HG03521 (cell line): ENCODE measurements at regions not wholly inside any gene's neighbourhood (a gene's known extent, or its start where the extent isn't known, plus 50 kb on each side); places are given as distances from the start of the nearest gene placed in this dataset.
"Not testable (repeated sequence)": the region's sequence is repeated elsewhere in the genome, so short reads cannot be mapped to it uniquely, and the experiment has no call there.

Experiments used
- ATAC-seq: cut with Tn5 transposase; IDR thresholded peaks from one replicate; pipeline ENCODE4 v1.9.1; 2021; ENCODE audit warnings: mild to moderate bottlenecking, moderate library complexity; ENCODE audit not compliant: unreplicated experiment

GRCh38 chr9:84501587-84501986 is 161.0 kb upstream of the SLC28A3 start:
- ATAC-seq, result no peak

DNA sequence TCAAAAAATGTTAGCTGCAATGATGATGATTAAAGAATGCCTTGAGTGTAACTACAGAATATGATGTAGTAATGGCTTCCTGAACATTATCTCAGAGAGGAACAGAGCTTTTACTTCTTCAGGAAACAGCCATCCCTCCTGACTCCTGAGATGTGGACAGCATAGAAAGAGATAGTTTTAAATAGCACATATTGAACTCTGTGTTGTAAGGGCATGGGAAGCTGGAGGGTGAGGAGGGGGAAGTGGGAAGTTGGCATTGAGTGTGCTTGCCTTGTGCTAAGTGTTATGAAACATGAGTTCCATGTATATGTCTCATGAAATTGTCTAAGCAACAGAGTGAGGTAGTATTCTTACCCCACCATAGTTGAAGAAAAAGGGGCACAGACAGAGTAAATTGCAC is 161.5 kb upstream of the SLC28A3 start:
- ATAC-seq, result no peak

GRCh38 chr9:84504360-84504759 is 163.8 kb upstream of the SLC28A3 start:
- no peak for ATAC-seq

GRCh38 chr9:84511651-84512050 is 157.9 kb upstream of the NTRK2 start:
- no peak for ATAC-seq

DNA sequence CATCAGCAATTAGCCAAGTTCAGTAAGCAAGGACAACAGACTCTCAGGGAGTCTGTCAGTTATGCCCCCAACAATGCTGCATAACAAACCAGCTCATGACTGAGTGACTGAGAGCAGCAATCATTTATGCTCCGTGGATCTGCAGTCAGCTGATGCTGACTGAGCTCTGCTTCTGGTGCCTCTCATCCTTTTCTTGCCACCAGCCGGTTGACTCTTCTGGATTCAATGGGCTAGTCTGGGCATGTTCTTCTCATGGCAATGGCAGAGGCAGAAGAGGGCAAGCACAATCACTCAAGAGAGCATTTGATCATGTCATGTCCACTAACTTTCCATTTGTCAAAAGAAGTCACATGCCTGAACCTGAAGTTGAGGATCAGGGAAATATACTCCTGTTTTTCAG is 157.0 kb upstream of the NTRK2 start:
- no peak for ATAC-seq

DNA sequence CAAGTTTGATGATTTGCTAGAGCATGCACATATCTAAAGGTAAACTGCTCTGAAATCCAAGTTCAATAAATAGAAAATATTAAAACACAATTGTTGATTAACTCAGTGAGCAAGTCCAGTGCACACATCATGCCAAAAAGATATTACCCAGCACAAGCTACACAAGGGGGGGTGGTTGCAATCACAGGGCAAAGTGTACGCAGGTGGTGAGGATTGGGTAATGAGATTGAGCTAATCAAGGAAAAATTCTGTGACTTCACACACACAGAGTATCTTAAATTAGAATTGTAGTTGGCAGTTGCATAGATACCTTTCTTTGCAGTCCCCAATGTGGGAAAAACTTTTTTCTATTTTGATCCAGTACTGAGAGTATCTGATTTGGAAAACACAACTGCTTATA is 156.1 kb upstream of the NTRK2 start:
- no peak for ATAC-seq

DNA sequence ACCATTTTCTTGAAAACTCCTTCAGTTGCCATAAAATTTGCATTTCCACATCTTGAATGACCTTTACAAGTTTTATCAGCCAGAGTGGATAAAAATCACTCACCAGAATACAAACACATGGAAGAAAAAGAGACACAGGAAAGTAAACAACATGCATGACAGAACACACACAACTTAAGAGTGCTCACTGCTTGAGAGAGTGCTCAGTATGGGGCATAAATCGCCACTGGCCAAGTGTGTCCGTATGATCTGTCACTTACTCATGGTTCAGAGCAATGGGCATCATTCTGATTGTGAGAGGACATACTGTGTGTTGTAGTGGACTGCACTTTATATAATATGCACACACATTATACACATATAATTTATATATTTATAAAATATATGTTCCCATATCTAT is 155.6 kb upstream of the NTRK2 start:
- ATAC-seq, result no peak

DNA sequence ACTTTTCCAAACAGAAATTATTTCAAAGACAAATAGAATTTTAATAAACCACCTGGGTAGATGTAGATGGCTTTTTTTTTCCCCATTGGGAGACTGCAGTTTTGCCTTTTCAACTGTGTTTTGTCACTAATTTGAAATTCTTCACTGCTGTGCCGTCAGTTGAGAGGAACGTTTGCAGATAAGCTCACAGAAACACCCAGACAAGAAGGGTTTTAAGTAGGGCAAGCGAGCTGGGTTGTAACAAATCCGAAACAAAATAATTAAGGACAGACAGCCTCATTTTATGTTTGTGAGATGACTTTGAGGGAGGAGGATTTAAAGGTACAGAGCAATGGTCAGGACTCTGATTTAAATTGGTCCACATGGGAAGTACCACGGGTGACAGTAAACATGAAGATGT is 155.1 kb upstream of the NTRK2 start:
- ATAC-seq, result no peak

DNA sequence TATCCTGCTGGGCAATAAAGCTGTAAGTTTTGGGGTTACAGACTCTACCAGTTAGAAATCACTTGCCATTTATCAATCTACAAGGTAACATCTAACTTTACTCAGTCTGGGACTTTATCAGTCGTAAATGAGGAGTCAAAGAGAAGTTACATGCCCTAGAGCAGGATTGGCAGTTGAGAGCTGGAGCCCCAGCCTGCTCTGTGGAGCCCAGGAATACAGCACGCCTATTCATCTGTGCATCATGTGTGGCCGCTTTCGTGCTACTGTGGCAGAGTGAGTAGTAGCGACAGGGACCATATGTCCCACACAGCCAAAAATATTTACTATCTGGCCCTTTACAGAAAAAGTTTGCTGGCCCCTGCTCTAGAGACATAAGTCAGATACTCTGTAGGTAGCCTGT is 152.5 kb upstream of the NTRK2 start:
- no peak for ATAC-seq

DNA sequence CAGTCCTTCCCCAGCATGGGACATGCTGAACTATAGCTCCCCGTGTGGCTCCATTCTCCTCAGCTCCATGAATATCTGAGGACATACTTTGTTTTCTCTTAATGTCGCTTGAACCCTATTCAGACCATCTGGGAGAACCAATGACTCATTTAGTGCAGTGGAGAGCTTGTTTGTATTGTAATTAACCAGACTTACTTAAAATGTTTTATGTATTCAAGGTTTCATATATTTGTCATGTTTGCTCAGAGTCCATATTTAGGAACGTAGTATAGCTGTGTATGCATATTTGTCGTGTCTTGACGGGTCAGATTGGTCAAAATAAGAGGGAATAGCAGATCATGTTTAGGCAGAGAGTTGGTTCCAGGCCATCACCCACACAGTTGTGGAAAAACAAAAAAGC is 150.1 kb upstream of the NTRK2 start:
- no peak for ATAC-seq

- ATAC-seq, result no peak
Observed at GRCh38 chr9:84521208-84521607, 148.3 kb upstream of the NTRK2 start.

GRCh38 chr9:84526211-84526610 is 143.3 kb upstream of the NTRK2 start:
- not testable (repeated sequence) for ATAC-seq

- ATAC-seq, result not testable (repeated sequence)
Observed at GRCh38 chr9:84527060-84527720, 142.3 kb upstream of the NTRK2 start.

DNA sequence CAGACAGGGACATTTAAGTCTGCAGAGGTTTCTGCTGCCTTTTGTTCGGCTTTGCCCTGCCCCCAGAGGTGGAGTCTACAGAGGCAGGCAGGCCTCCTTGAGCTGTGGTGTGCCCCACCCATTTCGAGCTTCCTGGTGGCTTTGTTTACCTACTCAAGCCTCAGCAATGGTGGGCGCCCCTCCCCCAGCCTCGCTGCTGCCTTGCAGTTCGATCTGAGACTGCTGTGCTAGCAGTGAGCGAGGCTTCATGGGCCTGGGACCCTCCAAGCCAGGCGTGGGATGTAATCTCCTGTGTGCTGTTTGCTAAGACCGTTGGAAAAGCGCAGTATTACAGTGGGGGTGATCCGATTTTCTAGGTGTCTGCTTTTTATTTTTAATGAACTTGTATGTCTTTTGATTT is 133.6 kb upstream of the NTRK2 start:
- ATAC-seq, result not testable (repeated sequence)

DNA sequence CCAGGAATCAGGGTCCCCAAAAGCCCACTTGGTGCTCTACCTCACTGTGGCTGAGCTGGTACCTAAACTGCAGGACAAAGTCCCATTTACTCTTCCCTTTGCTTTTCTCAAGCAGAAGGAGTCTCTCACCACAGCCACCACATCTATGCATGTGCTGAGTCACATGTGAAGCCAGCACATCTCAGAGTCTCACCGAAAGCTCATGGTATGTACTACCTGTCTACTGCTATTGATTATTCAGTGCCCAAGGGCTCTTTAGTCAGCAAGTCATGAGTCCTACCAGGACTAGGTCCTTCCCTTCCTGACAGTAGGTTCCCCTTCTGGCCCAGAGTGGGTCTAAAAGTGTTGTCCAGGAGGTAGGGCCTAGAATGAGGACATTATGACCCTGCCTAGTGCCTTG is 130.7 kb upstream of the NTRK2 start:
- no peak for ATAC-seq

- ATAC-seq, result no peak
Observed at GRCh38 chr9:84542554-84542953, 127.0 kb upstream of the NTRK2 start.

GRCh38 chr9:84554069-84554664 is 115.4 kb upstream of the NTRK2 start:
- no peak for ATAC-seq

- ATAC-seq, result no peak
Observed at GRCh38 chr9:84556556-84556955, 113.0 kb upstream of the NTRK2 start.

DNA sequence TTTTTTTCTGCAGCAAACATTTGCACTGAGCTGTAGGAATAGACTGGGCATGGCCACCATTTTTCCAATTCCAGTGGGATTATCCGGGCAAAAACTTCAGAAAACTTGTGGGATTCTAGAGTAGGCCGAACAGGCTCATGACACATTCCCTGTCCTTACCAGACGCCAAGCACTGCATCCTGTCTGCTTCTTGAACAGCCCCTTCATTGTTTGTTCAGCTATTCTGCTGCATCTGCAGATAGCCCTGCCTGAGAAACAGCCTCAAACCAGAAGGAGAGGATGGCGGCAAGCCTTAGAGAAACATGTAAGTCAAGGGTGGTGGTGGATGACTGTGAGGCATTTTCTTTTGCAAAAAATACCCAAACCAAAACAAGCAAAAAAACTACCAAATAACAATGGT is 111.8 kb upstream of the NTRK2 start:
- no peak for ATAC-seq

DNA sequence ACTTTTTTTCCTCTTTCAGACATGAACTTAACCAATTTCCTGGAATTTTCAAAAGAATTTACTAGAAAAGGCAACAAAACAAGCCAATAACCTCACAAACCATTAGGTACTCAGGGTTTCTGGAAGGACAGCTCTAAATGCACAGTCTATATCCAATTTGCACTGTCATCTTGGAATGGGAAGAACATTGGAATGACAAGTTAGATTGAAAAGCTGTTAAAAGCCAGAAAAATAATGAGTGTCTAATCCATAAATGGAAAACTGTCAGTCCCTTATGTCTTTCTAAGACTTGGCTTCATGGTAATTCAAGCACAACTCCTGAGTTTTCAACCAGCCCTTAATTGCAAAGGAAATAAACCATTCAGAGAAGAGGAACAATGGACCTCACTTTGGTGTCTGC is 105.8 kb upstream of the NTRK2 start:
- no peak for ATAC-seq

DNA sequence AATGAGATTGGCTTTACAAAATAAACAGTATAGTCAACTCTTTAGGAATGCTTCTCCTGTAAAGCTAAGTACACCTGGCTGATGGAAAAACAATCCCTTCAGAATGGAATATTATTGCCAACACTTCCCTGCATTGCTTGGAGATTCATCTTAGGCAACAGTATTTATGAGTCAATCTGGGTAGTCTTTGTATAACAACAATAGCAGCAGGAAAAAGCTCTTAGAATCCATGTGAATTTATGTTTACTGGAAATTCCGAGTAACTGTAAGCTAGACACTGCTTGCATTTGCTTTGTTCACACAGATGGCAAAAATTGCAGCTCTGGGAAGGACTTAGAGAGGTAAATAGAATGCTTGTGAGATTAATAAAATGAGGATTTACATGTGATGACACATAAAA is 101.7 kb upstream of the NTRK2 start:
- ATAC-seq, result no peak

- ATAC-seq, result no peak
Observed at GRCh38 chr9:84570482-84571154, 98.9 kb upstream of the NTRK2 start.
